ENCODE measurements at regions not wholly inside any gene's neighbourhood (a gene's known extent, or its start where the extent isn't known, plus 50 kb on each side); places are given as distances from the start of the nearest gene placed in this dataset.

DNA sequence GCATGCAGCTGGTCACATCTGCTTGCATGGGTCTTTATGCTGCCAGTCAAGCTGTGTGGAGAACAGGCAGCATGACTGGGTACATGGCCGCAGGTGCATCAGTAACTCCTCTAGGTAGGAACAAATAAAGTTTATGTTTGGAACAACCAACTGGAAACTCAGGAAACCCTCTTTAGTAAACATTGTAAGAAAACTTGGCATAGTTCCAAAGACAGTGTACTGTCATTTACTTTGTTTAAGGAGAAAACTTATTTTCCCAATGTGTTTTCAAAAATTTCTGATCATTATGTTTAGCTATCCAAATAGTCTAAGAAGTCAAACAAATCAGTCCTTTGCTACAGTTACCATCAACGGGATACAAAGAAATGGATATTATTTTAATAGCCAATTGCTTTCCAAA, 386.0 kb downstream of the CHSY3 start:
- DNase-seq, result no peak

GRCh38 chr5:130289132-130290088, 385.1 kb downstream of the CHSY3 start:
- DNase-seq, result no peak

- DNase-seq, result no peak
Measured at GRCh38 chr5:130287438-130287837, 383.2 kb downstream of the CHSY3 start.

DNA sequence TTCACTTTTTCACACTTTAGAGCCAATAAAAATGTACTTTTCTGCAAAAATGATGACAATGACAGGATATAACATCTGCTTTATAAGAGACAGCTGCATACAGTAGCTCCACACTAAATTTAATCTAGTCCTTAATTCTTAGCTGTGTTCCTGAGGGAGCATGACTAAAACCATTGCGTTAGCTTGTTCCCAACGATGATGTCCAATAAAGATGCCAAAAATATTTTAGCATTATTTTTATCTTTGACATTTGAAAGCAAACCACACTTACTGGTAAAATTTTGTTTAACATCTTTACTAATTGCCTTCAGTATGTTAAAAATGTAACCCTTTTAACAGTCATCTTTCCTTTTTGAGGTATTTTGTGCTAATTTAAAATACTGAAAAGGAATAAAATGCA, 382.7 kb downstream of the CHSY3 start:
- DNase-seq, result no peak

DNA sequence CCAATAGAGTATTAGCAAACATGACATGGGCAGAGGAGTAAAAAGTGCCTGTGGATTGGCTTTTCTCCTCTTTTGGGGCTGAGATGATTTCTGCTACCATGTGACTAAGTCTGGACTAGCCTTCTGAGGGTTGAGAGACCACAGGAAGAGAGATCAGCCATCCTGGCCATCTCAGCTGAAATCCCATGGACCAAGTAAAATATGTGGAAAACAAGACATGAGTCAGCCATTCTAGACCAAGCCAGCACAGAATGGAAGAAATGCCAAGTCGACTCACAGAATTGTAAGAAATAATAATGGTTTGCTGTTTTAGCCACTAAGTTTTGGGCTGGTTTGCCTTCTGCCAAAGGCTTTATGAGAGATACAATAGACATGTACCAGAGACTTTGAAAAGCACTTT, 377.8 kb downstream of the CHSY3 start:
- no peak for DNase-seq

GRCh38 chr5:130280528-130281217, 376.4 kb downstream of the CHSY3 start:
- no peak for DNase-seq

DNA sequence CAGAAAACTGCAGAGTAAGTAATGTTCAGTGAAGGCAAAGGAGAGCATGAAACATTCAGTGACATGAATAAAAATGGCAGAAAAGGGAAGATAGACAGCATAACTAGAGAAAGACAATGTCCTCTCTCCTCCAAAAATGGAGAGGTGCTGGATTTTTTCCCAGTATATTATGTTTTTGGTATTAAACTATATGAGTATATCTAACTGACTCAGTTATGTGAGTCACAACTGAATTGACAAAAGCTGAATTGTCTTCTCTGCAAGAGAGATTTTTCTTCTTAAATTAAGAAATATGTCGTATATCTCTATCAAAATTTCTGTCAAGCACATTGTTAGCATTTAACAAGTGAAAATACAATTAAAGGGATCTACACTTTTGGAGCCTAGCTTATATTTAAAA, 375.1 kb downstream of the CHSY3 start:
- no peak for DNase-seq

- no peak for DNase-seq
Measured at GRCh38 chr5:130278136-130278535, 373.9 kb downstream of the CHSY3 start.

DNA sequence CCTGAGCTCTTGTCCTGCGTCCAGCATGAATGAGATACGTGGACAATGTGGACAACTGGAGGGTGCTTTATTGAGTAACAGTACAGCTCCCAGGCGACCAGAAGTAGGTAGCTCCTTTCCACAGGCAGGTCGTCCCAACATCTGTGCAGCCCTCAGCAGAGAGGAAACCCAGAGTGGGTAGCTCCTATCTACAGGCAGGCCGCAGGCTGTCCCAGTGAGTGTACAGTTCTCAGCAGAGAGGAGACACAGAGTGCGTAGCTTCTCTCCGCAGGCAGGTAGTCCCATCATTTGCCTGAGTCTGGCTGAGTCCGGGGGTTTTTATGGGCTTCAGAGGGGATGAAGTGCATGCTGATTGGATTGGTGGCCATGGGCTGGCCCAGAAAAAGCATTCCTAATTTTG, 373.3 kb downstream of the CHSY3 start:
- no peak for DNase-seq

- DNase-seq, result no peak
Measured at GRCh38 chr5:130277002-130277401, 372.7 kb downstream of the CHSY3 start.

- DNase-seq, result no peak
Measured at GRCh38 chr5:130272837-130273236, 368.6 kb downstream of the CHSY3 start.

- no peak for DNase-seq
Measured at GRCh38 chr5:130270786-130271185, 366.5 kb downstream of the CHSY3 start.

GRCh38 chr5:130268489-130268888, 364.2 kb downstream of the CHSY3 start:
- DNase-seq, result no peak

DNA sequence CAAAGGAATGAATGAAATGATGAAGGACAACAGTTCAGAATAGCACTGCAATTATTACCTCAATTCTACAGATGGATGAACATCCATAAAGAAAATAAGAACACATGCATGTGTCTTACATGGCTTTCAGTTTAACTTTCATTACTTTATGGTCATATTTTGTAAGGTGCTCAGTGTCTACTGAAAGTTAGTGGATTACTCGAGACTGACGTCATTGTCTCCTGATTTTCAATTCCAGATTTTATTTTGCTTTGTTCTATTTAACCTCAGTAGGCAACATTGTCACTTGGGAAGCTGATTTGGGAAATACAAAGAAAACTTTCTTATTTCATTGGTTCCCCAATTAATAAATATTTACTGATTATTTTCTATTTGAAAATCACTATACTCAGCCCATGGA, 363.7 kb downstream of the CHSY3 start:
- no peak for DNase-seq

DNA sequence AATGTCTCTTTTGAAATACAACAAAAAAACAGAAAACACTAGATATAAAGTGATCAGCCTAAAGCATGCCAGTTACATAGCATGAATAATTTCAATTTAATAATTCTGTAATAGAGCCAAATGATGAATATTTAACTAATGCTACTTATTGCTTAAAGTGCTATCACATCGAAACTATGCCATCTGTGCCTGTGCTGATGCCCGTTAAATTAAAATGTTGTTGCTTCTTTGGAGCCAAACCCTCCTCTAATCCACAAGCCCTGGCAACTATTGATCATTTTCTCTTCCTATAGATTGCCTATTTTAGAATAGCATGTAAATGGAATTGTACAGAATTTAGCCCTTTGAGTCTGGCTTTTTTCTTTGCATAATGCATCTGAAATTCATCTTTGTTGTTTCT, 356.2 kb downstream of the CHSY3 start:
- no peak for DNase-seq

- DNase-seq, result no peak
Measured at GRCh38 chr5:130251931-130252330, 347.7 kb downstream of the CHSY3 start.

DNA sequence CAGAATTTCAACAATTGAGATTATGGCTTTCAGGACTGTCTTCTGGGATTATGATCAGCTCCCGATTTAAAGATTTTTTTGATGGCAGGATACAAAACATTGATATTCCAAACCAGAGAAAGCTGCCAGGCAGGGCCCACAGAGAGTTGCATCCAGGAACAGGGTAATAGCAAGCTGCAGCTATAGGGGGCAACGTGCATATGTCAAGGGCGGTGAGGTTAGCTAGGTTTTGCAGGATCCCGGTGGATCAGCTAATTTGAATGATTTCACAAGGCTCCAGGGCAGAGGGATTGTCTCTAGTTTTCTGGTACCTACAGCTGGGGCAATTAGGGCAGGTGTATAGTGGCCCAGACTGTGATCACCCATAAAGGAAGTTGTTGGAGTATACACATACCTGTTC, 339.4 kb downstream of the CHSY3 start:
- DNase-seq, result no peak

DNA sequence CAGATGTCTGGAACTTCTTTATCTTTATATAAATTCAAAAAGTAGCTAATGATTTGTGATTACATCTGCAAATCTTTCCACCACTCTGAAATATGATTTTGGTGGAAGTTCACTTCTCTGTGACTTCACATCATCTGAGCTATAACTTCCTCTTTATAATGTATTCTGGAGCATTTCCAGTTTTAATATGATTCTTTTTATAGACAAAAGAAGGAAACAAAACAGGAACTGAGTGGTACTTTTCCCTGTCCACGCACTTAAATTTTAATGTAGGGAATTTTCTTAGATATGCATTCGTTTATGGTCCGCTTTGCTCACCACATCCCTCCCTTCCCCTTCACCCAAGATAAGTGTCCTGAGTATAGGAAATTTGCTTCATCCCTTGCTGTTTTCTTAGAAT, 333.5 kb downstream of the CHSY3 start:
- DNase-seq, result no peak
